ENCODE measurements at regions not wholly inside any gene's neighbourhood (a gene's known extent, or its start where the extent isn't known, plus 50 kb on each side); places are given as distances from the start of the nearest gene placed in this dataset.

DNA sequence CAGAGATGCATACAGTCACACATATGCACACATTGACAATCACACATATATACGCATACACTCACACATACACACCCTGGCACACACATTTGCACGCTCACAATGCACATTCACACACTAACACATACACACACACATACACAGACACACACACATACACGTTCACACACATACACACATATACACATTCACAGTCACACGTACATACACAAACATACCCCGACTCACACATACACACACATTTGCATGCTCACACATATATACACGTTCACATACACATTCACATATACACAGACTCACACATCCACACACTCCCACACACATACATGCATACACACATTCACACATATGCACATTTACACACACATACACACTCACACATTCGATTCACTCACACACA lies 366.8 kb upstream of the ID4 start:
- TF ChIP-seq CTCF (conservative IDR thresholded peaks at IDR 0.05; ENCODE audit: low read depth, low read length), result no peak
- H3K4me3 ChIP-seq (ENCODE audit: low read length), result no peak overlapping the region
- no peak for DNase-seq (ENCODE audit: low read depth)

DNA sequence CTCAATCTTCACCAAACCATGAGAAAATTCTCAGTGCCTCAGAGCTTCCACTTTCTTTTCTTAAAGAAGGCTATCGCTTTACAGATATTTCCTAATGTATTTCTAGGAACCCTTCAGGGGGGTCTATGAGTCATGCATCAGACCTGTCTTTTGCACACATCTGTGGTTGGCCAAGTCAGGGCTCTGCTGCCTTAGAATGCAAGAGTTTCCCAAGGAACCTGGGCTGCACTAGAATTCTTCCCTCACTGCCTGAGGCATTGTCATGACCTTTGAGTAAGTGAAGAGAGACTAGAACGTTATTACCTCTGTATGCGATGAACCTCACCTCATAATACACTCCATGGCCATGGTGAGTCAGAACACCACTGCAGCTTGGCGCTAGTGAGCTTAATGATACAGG lies 365.0 kb upstream of the ID4 start:
- H3K4me3 ChIP-seq (ENCODE audit: low read length), result no peak overlapping the region
- peak; percentile 49 for DNase-seq (ENCODE audit: low read depth)
- TF ChIP-seq CTCF (conservative IDR thresholded peaks at IDR 0.05; ENCODE audit: low read depth, low read length), result no peak

DNA sequence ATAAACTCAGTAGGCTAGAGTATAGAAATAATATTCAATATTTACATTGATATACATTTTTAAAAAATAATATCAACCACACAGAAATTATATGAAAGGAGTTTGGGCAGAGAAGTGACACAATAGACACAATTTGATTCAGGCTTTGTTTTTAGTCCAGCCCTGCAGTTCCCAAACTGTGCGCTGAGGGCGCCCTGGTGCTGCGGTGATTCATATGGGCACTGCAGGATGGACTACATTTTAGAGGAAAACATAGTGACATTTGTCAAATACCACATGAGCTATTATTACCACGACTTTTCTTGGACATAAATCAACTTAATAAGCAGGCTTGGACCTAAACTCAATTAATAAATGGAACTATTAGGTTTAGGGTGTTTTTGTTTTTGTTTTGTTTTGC lies 364.3 kb upstream of the ID4 start:
- H3K4me3 ChIP-seq (ENCODE audit: low read length), result no peak overlapping the region
- DNase-seq (ENCODE audit: low read depth), result no peak
- TF ChIP-seq CTCF (conservative IDR thresholded peaks at IDR 0.05; ENCODE audit: low read depth, low read length), result peak; percentile 56

- H3K4me3 ChIP-seq (ENCODE audit: low read length), result no peak overlapping the region
- no peak for TF ChIP-seq CTCF (conservative IDR thresholded peaks at IDR 0.05; ENCODE audit: low read depth, low read length)
- DNase-seq (ENCODE audit: low read depth), result no peak
Measured at GRCh38 chr6:19477563-19477962, 359.6 kb upstream of the ID4 start.

GRCh38 chr6:19478273-19478672 lies 358.9 kb upstream of the ID4 start:
- DNase-seq (ENCODE audit: low read depth), result no peak
- TF ChIP-seq CTCF (conservative IDR thresholded peaks at IDR 0.05; ENCODE audit: low read depth, low read length), result no peak
- H3K4me3 ChIP-seq (ENCODE audit: low read length), result no peak overlapping the region

DNA sequence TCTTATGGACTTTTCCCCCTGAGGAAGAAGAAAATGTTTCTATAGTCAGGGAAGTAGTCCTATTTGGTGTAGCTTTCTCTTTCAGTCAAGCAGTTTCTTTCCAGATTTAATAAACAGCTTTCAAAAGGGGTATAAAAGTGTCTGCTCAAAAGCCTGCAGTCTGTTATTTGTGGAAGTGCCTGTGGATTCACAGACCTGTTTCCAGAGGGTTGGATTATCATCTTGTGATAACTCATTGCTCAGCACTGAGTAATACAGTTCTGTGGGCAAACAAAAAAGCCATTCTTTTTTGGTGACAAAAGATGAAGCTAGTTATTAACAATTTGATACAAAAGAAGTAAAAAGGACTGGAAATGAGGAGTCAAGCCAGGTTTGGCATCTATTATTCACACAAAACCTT lies 358.2 kb upstream of the ID4 start:
- DNase-seq (ENCODE audit: low read depth), result peak; percentile 40
- no peak overlapping the region for H3K4me3 ChIP-seq (ENCODE audit: low read length)
- TF ChIP-seq CTCF (conservative IDR thresholded peaks at IDR 0.05; ENCODE audit: low read depth, low read length), result no peak

DNA sequence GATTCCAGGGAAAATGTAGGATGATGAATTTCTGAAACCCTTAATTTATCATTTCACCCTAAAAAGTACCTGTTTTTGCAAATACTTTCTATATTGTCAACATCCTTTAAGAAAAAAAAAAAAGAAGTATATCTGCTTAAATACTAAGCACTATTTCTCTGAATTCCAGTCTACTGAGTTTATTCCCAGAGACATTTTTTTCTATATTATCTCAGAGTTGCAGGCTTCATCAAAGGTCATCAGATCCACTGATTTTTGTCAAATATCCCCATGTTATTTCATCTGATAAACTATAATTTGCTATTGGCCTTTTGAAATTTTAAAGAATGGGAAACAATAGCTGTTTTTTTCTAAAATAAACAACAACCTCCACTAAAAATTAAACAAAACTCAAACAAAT lies 357.6 kb upstream of the ID4 start:
- H3K4me3 ChIP-seq (ENCODE audit: low read length), result no peak overlapping the region
- TF ChIP-seq CTCF (conservative IDR thresholded peaks at IDR 0.05; ENCODE audit: low read depth, low read length), result no peak
- no peak for DNase-seq (ENCODE audit: low read depth)
